ENCODE measurements at regions not wholly inside any gene's neighbourhood (a gene's known extent, or its start where the extent isn't known, plus 50 kb on each side); places are given as distances from the start of the nearest gene placed in this dataset.
"Not testable (repeated sequence)": the region's sequence is repeated elsewhere in the genome, so short reads cannot be mapped to it uniquely, and the experiment has no call there.

GRCh38 chr14:37787879-37788494 is 192.6 kb downstream of the TTC6 start:
- H3K4me3 ChIP-seq (ENCODE audit: low read length): no peak overlapping the region
- no peak for TF ChIP-seq ZNF274 (IDR thresholded peaks at IDR 0.05; ENCODE audit: low read depth, low read length)

DNA sequence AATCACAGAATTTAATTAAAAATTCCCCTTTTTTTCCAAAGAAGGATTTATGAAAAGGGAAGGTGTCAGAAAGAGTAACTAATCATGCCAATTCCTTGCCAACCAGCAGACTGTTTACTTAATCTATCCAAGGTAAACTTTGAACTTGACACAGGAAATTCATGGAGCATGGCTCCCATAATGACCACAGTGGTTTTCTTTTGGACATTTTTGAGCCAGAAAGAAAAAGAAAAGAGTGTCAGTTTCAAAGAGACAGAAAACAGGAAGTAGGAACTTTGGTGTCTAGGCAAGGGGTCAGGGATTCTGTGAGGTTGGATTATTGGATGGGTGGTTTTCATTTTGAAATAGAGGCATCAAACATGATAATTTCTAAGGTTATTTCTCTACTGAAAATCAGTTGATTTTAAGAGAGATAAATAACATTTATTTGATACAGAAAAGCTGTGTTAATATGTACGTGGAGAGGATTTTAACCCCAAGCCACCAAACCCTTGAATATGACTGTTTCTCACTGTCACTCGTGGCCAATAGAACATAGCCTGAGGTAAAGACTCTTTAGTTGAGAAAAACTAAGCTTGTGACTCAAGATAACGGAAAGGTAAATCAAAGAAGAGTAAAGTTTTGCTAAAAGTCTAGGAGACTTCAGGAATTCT is 196.1 kb downstream of the TTC6 start:
- no peak overlapping the region for H3K4me3 ChIP-seq (ENCODE audit: low read length)
- no peak for TF ChIP-seq ZNF274 (IDR thresholded peaks at IDR 0.05; ENCODE audit: low read depth, low read length)

DNA sequence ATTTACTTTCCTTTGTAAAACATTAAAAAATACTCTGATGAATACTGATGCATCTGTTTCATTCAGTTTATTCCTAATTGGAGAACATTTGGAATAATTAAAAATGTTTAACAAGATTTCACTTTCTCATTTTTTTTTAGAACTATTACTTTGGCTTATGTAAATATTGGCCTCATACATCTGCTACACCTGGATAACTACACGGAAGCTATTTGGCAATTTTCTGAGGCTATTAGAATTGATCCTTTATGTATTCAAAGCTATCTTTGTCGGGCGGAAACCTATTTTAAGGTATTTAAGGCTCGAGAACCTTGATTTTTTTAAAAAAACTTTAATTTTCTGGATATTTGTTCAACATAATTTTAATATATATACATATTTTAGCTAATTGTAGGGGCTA is 196.7 kb downstream of the TTC6 start:
- H3K4me3 ChIP-seq (ENCODE audit: low read length): no peak overlapping the region
- TF ChIP-seq ZNF274 (IDR thresholded peaks at IDR 0.05; ENCODE audit: low read depth, low read length): no peak

DNA sequence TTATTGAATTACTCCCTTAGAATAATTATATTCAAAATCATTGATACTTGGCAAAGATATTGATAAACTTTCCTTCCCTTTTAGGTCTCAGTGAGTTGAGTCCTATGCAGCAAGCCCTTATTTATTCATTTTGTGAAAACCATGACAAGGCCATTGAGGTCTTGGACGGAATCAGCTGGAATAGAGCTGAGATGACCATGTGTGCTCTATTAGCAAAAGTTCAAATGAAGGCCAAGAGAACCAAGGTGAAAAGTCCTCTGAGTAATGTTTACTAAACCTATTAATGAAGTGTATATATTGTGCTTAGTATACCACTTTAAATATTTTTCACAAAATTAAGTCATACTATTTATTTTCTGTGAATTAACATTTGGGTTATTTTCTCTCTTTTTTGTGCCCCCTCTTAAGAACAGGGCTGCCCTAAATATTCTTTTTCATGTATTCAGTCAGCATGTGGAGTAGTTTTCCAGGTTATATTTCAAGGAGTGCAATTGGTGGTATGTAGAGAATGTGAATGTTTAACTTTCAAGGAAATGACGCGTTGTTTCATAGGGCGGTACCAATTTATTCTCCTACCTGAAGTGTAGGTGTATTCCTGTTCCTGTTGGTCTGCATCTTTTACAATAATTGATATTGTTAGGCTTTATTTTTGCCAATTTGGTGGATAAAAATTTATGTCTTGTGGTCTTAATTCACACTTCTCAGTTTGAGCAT is 201.4 kb downstream of the TTC6 start:
- TF ChIP-seq ZNF274 (IDR thresholded peaks at IDR 0.05; ENCODE audit: low read depth, low read length): no peak
- no peak overlapping the region for H3K4me3 ChIP-seq (ENCODE audit: low read length)

- no peak for TF ChIP-seq ZNF274 (IDR thresholded peaks at IDR 0.05; ENCODE audit: low read depth, low read length)
- H3K4me3 ChIP-seq (ENCODE audit: low read length): no peak overlapping the region
Observed at GRCh38 chr14:37797675-37798074, 202.2 kb downstream of the TTC6 start.

- H3K4me3 ChIP-seq (ENCODE audit: low read length): no peak overlapping the region
- TF ChIP-seq ZNF274 (IDR thresholded peaks at IDR 0.05; ENCODE audit: low read depth, low read length): no peak
Observed at GRCh38 chr14:37807722-37808121, 212.3 kb downstream of the TTC6 start.

- H3K4me3 ChIP-seq (ENCODE audit: low read length): no peak overlapping the region
- TF ChIP-seq ZNF274 (IDR thresholded peaks at IDR 0.05; ENCODE audit: low read depth, low read length): no peak
Observed at GRCh38 chr14:37810094-37810801, 214.8 kb downstream of the TTC6 start.

- H3K4me3 ChIP-seq (ENCODE audit: low read length): no peak overlapping the region
- no peak for TF ChIP-seq ZNF274 (IDR thresholded peaks at IDR 0.05; ENCODE audit: low read depth, low read length)
Observed at GRCh38 chr14:37813732-37814131, 218.3 kb downstream of the TTC6 start.

DNA sequence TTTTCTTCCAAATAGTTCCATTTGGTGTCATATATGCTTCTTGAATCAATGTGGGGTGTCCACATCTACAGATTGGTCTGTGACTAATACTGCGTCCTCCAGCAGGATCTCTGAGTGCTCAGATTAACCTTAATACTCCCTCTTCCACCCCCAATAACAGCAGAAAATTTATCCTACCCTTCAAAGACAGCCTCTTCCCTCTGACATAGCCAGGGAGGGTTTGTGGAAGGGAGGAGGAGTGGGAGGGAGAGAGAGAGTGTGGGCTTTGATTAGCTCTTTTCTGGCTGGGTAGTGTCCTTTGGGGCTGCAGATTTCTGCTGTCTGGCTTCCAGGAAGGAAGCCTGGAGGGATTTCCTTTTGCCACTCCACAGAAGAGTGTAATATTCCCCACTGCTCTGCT is 220.7 kb downstream of the TTC6 start:
- no peak for TF ChIP-seq ZNF274 (IDR thresholded peaks at IDR 0.05; ENCODE audit: low read depth, low read length)
- no peak overlapping the region for H3K4me3 ChIP-seq (ENCODE audit: low read length)

GRCh38 chr14:37816743-37817295 is 221.4 kb downstream of the TTC6 start:
- H3K4me3 ChIP-seq (ENCODE audit: low read length): no peak overlapping the region
- TF ChIP-seq ZNF274 (IDR thresholded peaks at IDR 0.05; ENCODE audit: low read depth, low read length): no peak

- H3K4me3 ChIP-seq (ENCODE audit: low read length): no peak overlapping the region
- TF ChIP-seq ZNF274 (IDR thresholded peaks at IDR 0.05; ENCODE audit: low read depth, low read length): no peak
Observed at GRCh38 chr14:37819155-37820015, 224.0 kb downstream of the TTC6 start.

GRCh38 chr14:37820810-37821209 is 225.4 kb downstream of the TTC6 start:
- H3K4me3 ChIP-seq (ENCODE audit: low read length): not testable (repeated sequence)

DNA sequence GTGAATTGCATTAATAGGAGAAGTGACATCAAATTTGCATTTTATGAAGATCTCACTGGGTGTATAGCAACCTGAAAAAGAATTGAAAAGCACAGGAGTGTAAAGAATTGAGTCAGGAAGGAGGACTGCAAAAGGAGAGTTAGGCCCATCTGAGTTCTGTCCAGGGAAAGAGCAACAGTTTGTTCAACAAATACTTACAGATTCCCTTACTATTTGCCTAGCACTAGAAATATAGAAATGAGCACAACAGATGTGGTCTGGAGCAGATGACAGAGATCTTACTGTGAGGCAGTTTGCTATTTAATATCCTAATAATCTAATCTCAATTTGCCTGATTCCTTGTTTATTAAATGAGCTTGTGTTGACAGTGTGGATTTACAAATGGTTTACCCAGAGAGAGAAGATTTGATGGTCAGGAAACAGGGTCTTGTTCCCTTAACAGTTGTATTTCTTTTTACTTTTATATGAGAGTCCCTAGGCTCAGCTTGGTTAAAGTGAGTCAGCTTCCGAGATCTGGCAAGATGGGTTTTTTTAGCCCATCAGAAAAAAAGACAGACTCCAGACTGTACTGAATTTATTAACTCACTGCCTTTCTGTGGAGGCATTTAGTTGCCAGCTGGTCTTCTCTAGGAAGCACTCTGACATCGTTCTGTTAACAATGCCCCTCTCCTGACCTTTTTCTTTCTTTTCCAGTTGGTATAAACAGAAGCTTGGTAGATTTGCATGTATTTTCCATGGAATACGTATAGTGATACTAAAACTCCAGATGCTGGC is 229.7 kb downstream of the TTC6 start:
- no peak for TF ChIP-seq ZNF274 (IDR thresholded peaks at IDR 0.05; ENCODE audit: low read depth, low read length)
- no peak overlapping the region for H3K4me3 ChIP-seq (ENCODE audit: low read length)

All from GM08714 (cell line).